Left ventricle myocardium inferior (tissue), 1 donor: ENCODE measurements at regions not wholly inside any gene's neighbourhood (a gene's known extent, or its start where the extent isn't known, plus 50 kb on each side); places are given as distances from the start of the nearest gene placed in this dataset.
A peak's percentile ranks its signal among the peaks of the same experiment; 100 is the strongest.

ENCODE experiments used
- DNase-seq: peaks from one replicate; pipeline ENCODE4 v3.0.0-alpha.2; 2020
- H3K27ac ChIP-seq: fragments of 200-600 bp; replicated peaks from 2 replicates; pipeline ENCODE4 v1.8.0; 2021
- H3K27me3 ChIP-seq: fragments of 200-600 bp; 2 replicates; pipeline ENCODE4 v1.8.0; 2021; ENCODE audit warnings: low read depth
- H3K36me3 ChIP-seq: fragments of 200-600 bp; 2 replicates; pipeline ENCODE4 v1.8.0; 2021
- H3K4me1 ChIP-seq: fragments of 200-600 bp; 2 replicates; pipeline ENCODE4 v1.8.0; 2021
- H3K4me3 ChIP-seq: fragments of 200-600 bp; 2 replicates; pipeline ENCODE4 v1.8.0; 2021; ENCODE audit warnings: mild to moderate bottlenecking, moderate library complexity
- H3K9me3 ChIP-seq: fragments of 200-600 bp; replicated peaks from 2 replicates; pipeline ENCODE4 v1.8.0; 2021
- intact Hi-C: fragments of 100-400 bp; cut with micrococcal nuclease; formaldehyde crosslinking; loops from one replicate; pipeline ENCODE4 v1.11.0; 2022
- TF ChIP-seq, protein P1 (sequence below): fragments of 200-600 bp; IDR thresholded peaks from 2 replicates; pipeline ENCODE4 v1.8.0; 2021; ENCODE audit warnings: antibody characterized with exemption, mild to moderate bottlenecking, borderline replicate concordance
- donor health status: DM: no; HTN: yes; CAD: no; lungs with severe emphysema.

DNA sequence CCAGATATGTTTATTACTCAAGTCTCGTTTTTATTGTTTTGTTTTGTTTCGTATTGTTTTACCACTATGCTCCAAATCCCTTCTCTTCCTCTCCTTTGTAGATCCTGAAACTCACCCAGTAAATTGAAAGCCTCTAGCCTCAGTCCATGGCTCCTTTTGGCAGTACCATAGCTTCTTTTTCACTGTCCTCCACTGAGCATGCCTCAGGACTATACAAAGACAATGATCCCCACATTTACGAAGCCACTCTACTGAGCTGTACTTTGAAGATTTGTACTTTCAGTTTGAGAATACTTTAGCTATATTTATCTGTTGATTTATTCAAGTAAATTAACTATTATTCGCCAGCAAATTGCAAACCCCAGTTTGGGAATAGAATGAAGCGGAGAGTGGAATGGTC lies 159.1 kb upstream of the SLITRK3 start:
- TF ChIP-seq, protein P1, sequence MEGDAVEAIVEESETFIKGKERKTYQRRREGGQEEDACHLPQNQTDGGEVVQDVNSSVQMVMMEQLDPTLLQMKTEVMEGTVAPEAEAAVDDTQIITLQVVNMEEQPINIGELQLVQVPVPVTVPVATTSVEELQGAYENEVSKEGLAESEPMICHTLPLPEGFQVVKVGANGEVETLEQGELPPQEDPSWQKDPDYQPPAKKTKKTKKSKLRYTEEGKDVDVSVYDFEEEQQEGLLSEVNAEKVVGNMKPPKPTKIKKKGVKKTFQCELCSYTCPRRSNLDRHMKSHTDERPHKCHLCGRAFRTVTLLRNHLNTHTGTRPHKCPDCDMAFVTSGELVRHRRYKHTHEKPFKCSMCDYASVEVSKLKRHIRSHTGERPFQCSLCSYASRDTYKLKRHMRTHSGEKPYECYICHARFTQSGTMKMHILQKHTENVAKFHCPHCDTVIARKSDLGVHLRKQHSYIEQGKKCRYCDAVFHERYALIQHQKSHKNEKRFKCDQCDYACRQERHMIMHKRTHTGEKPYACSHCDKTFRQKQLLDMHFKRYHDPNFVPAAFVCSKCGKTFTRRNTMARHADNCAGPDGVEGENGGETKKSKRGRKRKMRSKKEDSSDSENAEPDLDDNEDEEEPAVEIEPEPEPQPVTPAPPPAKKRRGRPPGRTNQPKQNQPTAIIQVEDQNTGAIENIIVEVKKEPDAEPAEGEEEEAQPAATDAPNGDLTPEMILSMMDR, result no peak
- Histone ChIP-seq H3K4me1 (no peaks in the 10 kb centered on the region), H3K27me3 (no peaks in the 10 kb centered on the region), H3K4me3 (no peak overlapping the region), H3K27ac (no peak overlapping the region), H3K36me3 (no peaks in the 10 kb centered on the region), H3K9me3 (peaks cover 9% of the 10 kb centered on the region)
- no peak for DNase-seq
- intact Hi-C loops, result no loop called here

DNA sequence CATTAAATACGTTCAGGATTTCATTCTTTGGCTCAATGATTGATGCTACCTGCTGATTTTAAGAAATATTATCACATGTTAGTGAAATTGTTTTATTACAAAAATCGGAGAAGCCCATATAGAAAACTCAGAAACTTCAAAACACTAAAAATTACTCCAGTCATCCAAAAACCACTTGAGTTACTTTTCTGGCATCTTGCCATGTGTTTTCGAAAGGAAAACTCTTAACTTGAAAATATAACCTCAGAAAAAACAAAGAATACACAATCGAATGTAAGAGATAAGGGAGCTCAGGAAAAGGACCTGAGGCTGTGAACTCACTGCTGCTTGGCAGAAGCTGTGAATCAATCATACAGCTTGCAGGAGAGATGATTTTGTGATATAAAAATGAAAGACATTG lies 151.3 kb upstream of the SLITRK3 start:
- Histone ChIP-seq H3K4me1 (no peaks in the 10 kb centered on the region), H3K4me3 (no peak overlapping the region), H3K27ac (no peak overlapping the region), H3K36me3 (no peaks in the 10 kb centered on the region), H3K9me3 (no peaks in the 10 kb centered on the region), H3K27me3 (no peaks in the 10 kb centered on the region)
- no peak for DNase-seq
- intact Hi-C loops, result no loop called here
- TF ChIP-seq, protein P1, result no peak

DNA sequence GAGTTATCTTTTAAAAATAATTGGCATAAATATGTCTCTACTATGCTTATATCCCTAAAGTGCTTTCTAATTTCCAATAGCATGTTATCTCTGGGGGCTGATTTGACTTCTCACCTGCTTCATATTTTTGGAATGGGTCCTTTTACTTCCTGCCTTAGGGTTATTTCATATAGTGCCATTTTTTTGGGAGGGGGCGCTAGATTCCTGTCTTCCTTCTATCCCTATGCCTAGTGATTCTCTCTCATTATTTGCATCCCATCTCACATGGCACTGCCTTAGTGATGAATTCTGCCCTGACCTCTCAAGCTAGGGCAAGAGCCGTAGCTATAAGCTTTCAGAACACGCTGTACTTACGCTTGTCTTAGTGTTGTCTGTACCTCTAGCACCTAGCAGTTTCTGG lies 150.3 kb upstream of the SLITRK3 start:
- TF ChIP-seq, protein P1, result no peak
- no peak overlapping the region for H3K4me3 ChIP-seq
- H3K27me3 ChIP-seq, result no peaks in the 10 kb centered on the region

DNA sequence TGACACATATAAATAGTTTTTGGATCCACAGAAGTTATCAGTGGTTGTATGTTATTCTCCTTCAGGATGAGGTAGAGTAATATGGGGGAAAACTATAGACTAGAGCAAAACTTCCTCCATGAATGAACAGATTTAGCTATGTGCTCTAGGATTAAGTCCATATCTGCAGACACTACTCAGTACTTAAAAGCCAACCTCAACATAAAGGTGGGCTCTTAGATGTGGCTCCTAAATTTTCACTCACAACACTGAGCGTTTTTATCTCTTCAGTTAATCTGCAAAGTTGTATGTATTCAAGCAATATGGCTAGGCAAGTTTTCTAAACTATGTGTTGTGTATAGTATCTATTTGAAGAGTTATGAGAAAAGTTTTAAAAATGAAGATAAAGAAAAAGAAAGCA lies 147.0 kb upstream of the SLITRK3 start:
- intact Hi-C loops, result no loop called here
- H3K36me3 ChIP-seq, result no peaks in the 10 kb centered on the region
- no peaks in the 10 kb centered on the region for H3K27me3 ChIP-seq
- H3K27ac ChIP-seq, result no peak overlapping the region
- no peak overlapping the region for H3K4me3 ChIP-seq
- H3K4me1 ChIP-seq, result no peaks in the 10 kb centered on the region
- TF ChIP-seq, protein P1, result no peak
- DNase-seq, result no peak
- H3K9me3 ChIP-seq, result no peaks in the 10 kb centered on the region

More for the DNA sequence above, 150.3 kb upstream of the SLITRK3 start:
- DNase-seq, result no peak
- intact Hi-C loops, result no loop called here
- H3K9me3 ChIP-seq, result no peaks in the 10 kb centered on the region
- no peaks in the 10 kb centered on the region for H3K36me3 ChIP-seq
- H3K4me1 ChIP-seq, result no peaks in the 10 kb centered on the region
- no peak overlapping the region for H3K27ac ChIP-seq

DNA sequence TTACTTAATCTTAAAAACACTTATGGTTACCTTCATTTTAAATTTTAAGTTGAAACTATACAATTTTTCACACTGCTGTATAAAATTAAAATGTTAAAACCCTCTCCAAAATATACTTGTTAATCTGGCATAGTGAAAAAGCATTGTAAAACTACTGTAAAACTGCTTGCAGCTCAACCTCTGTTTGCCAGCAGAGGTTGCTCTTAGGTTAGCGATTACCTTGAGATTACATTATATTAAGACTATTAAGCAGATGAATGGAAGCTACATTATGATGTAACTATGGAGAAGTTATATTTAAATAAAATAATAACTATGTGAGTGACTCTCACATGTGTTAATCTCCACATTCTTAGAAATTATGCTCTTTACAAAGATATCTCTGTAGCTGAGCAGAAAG lies 143.6 kb upstream of the SLITRK3 start:
- intact Hi-C loops, result no loop called here
- H3K27me3 ChIP-seq, result no peaks in the 10 kb centered on the region

More for the DNA sequence above, 143.6 kb upstream of the SLITRK3 start:
- DNase-seq, result no peak
- no peak overlapping the region for H3K27ac ChIP-seq
- no peak overlapping the region for H3K4me3 ChIP-seq
- H3K4me1 ChIP-seq, result no peaks in the 10 kb centered on the region
- no peaks in the 10 kb centered on the region for H3K36me3 ChIP-seq
- TF ChIP-seq, protein P1, result peak; percentile 44
- no peaks in the 10 kb centered on the region for H3K9me3 ChIP-seq
